Nephron progenitor cell (in vitro differentiated cells): ENCODE measurements at regions not wholly inside any gene's neighbourhood (a gene's known extent, or its start where the extent isn't known, plus 50 kb on each side); places are given as distances from the start of the nearest gene placed in this dataset.
"Not testable (repeated sequence)": the region's sequence is repeated elsewhere in the genome, so short reads cannot be mapped to it uniquely, and the experiment has no call there.

Source experiments
- DNase-seq: peaks from one replicate; pipeline ENCODE4 v3.0.0; 2021
- H3K27ac Mint-ChIP-seq: 2 replicates; pipeline ENCODE4 v1.8.0; 2021; ENCODE audit warnings: mild to moderate bottlenecking, moderate library complexity, mixed read lengths
- H3K27me3 Mint-ChIP-seq: 2 replicates; pipeline ENCODE4 v1.8.0; 2021; ENCODE audit warnings: mild to moderate bottlenecking, low read depth, mixed read lengths; ENCODE audit not compliant: poor library complexity
- H3K36me3 Mint-ChIP-seq: 2 replicates; pipeline ENCODE4 v1.8.0; 2021; ENCODE audit warnings: low read depth, mixed read lengths
- H3K4me1 Mint-ChIP-seq: 2 replicates; pipeline ENCODE4 v1.8.0; 2021; ENCODE audit warnings: mixed read lengths
- H3K4me3 Mint-ChIP-seq: 2 replicates; pipeline ENCODE4 v1.8.0; 2021; ENCODE audit warnings: mild to moderate bottlenecking, moderate library complexity, mixed read lengths
- H3K9me3 Mint-ChIP-seq: 2 replicates; pipeline ENCODE4 v1.8.0; 2021; ENCODE audit warnings: mild to moderate bottlenecking, moderate library complexity, mixed read lengths
- CTCF ChIP-seq: fragments of 200-600 bp; sonication (generic); IDR thresholded peaks from 2 replicates; pipeline ENCODE4 v1.5.0; 2021; ENCODE audit warnings: antibody characterized with exemption

- no peaks in the 10 kb centered on the region for H3K4me1 Mint-ChIP-seq
- no peaks in the 10 kb centered on the region for H3K9me3 Mint-ChIP-seq
Observed at GRCh38 chr18:29855637-29856036, 1186.9 kb downstream of the DSC3 start.

GRCh38 chr18:29853126-29853525, 1189.4 kb downstream of the DSC3 start:
- Mint-ChIP-seq H3K27me3 (no peaks in the 10 kb centered on the region), H3K4me3 (no peak overlapping the region), H3K9me3 (no peaks in the 10 kb centered on the region), H3K27ac (no peak overlapping the region), H3K4me1 (no peaks in the 10 kb centered on the region), H3K36me3 (no peaks in the 10 kb centered on the region)
- no peak for TF ChIP-seq CTCF
- DNase-seq, result no peak

More at GRCh38 chr18:29855637-29856036, 1186.9 kb downstream of the DSC3 start:
- H3K36me3 Mint-ChIP-seq, result no peaks in the 10 kb centered on the region
- no peaks in the 10 kb centered on the region for H3K27me3 Mint-ChIP-seq
- no peak overlapping the region for H3K4me3 Mint-ChIP-seq
- no peak for DNase-seq
- TF ChIP-seq CTCF, result no peak
- no peak overlapping the region for H3K27ac Mint-ChIP-seq

GRCh38 chr18:29849144-29849543, 1193.4 kb downstream of the DSC3 start:
- no peaks in the 10 kb centered on the region for H3K4me1 Mint-ChIP-seq
- no peak for DNase-seq
- no peaks in the 10 kb centered on the region for H3K27me3 Mint-ChIP-seq
- no peak overlapping the region for H3K27ac Mint-ChIP-seq
- H3K9me3 Mint-ChIP-seq, result peaks cover 4% of the 10 kb centered on the region
- TF ChIP-seq CTCF, result no peak
- H3K36me3 Mint-ChIP-seq, result no peaks in the 10 kb centered on the region
- no peak overlapping the region for H3K4me3 Mint-ChIP-seq

GRCh38 chr18:29841631-29842030, 1200.9 kb downstream of the DSC3 start:
- H3K4me1 Mint-ChIP-seq, result no peaks in the 10 kb centered on the region
- H3K9me3 Mint-ChIP-seq, result peaks cover 4% of the 10 kb centered on the region
- H3K27me3 Mint-ChIP-seq, result peaks cover 3% of the 10 kb centered on the region
- no peak for TF ChIP-seq CTCF
- no peak for DNase-seq
- no peak overlapping the region for H3K4me3 Mint-ChIP-seq
- no peak overlapping the region for H3K27ac Mint-ChIP-seq
- H3K36me3 Mint-ChIP-seq, result no peaks in the 10 kb centered on the region

GRCh38 chr18:29840089-29840488, 1202.5 kb downstream of the DSC3 start:
- DNase-seq, result no peak
- TF ChIP-seq CTCF, result no peak
- Mint-ChIP-seq H3K27ac (no peak overlapping the region), H3K36me3 (no peaks in the 10 kb centered on the region), H3K4me1 (no peaks in the 10 kb centered on the region), H3K27me3 (peaks cover 3% of the 10 kb centered on the region), H3K4me3 (no peak overlapping the region), H3K9me3 (no peaks in the 10 kb centered on the region)

- H3K4me1 Mint-ChIP-seq, DNase-seq, H3K27me3 Mint-ChIP-seq, H3K36me3 Mint-ChIP-seq, H3K9me3 Mint-ChIP-seq, H3K27ac Mint-ChIP-seq, H3K4me3 Mint-ChIP-seq: not testable (repeated sequence)
Observed at GRCh38 chr18:29838961-29839360, 1203.6 kb downstream of the DSC3 start.
